ENCODE measurements at regions not wholly inside any gene's neighbourhood (a gene's known extent, or its start where the extent isn't known, plus 50 kb on each side); places are given as distances from the start of the nearest gene placed in this dataset.
A peak's percentile ranks its signal among the peaks of the same experiment; 100 is the strongest.

DNA sequence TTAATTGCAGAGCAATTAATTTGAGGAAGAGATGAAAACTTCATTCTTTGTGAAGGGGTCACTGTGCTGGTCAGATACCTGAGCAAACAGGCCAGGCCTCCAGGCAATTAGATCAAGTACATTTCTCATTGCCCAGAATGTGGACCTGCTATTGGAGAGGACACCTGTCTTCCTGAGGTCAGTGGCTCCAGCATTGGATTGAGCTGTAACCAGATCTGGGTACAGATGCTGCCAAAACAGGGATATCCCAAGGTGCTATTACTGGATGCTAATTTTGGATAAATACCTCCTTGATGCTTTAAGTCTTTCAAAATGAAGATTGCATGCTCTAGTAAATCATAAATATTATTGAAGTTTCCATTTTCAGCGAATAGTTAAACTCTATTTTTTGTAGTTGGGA lies 131.5 kb downstream of the FAM161A start:
- no peak for DNase-seq (ENCODE audit: low spot score)

DNA sequence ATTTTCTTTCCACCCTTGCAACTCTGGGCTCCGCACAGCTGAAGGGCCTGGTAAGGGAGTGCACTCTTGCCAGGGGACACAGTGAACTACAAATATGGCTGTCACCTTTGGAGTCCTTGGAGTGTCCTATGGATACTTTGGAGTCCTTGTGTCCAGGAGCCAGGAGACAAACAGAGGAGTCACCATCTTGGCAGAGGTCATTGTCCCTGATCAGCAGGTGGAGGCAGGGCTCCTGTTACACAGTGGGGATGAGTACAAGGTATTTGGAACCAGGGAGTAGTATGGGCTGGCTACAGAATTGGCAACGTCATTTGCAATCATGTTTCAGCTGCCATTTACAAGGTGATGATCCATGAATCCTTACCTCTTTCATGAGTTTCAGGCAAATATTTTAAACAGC lies 132.5 kb downstream of the FAM161A start:
- DNase-seq (ENCODE audit: low spot score): no peak

DNA sequence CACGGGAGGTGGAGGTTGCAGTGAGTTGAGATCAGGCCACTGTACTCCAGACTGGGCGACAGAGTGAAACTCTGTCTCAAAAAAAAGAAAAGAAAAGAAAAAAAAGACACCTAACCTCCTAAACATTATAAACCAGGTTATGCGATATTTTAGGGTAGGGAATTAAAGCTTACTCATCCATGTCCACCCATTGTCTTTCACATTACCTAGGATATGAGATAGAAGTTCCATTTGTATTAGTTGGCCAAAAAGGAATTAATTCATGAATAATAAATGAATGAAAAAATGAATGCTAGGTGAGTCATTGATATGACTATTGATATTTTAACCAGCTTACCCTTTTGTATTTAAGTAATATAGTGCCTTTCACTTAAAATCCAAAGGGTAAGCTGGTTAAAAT lies 132.9 kb downstream of the FAM161A start:
- DNase-seq (ENCODE audit: low spot score): no peak

DNA sequence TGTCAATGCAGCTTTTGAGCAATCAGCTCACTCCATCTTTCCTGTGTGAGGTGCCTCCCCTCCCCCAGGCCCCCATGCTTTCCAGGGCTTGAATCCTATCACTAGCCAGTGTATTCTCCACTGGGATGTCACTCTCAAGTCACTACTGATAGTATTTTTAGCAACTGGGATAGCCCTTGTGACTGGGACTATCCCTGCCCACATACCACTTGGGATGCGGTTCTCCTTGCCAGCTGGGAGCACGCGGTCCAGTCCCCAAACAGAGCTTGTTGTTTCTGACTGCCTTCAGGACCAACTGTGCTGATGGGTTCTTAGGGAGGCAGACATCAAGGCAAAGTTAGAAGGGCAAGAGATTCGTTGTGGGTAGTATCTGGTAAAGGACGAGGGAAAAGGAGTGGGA lies 134.9 kb downstream of the FAM161A start:
- no peak for DNase-seq (ENCODE audit: low spot score)

DNA sequence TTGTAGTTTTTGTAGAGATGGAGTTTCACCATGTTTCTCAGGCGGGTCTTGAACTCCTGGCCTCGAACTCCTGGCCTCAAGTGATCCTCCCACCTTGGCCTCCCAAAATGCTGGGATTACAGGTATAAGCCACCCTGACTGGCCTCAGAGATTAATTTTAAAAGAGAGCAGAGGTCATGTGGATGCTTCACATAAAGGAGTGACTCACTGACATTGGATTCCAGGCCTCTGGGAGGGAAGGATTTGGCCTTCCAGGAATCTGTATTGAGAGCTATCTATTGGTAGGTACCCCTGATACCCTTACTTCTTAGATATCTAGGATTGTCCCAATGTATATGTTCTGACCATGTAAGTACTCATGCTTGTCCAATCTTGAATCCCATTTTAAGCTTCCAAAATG lies 138.4 kb downstream of the FAM161A start:
- no peak for DNase-seq (ENCODE audit: low spot score)

DNA sequence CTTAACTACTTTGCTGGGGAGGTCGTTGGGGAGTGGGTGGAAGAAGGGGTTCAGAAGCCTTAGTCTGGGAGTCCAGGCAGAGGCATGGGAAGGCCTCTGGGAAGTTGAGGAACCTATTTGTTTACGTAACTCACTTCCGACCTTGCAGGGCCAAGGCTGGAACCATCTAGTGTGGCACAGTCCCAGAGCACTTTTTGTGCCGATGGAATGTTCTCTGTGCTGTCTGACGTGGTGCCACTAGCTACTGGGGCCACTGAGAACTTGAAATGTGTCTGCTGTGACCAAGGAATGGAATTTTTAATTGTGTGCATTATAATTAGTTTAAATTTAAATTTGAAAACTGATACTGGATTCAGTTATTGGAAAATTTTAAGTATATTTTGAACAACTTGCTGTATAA lies 139.7 kb downstream of the FAM161A start:
- DNase-seq (ENCODE audit: low spot score): no peak

DNA sequence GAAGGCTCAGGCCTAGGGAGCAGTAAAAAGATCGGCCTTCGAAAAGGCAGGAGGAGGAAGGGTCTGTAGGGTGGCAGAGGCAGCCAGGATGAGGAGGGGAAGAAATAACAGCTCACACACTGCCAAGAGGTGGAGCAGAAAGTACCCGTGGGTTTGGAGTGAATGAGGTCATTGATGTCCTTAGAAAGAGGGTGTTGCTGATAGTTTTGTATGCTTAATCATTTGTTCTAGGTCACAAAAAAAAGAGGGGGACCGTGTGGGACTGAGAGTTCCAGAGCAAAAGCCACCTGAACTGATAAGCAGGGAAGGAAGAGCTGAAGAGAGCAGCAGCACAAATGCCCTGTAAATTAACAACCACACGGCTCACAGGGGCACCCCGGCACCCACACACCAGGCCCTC lies 140.4 kb downstream of the FAM161A start:
- no peak for DNase-seq (ENCODE audit: low spot score)

DNA sequence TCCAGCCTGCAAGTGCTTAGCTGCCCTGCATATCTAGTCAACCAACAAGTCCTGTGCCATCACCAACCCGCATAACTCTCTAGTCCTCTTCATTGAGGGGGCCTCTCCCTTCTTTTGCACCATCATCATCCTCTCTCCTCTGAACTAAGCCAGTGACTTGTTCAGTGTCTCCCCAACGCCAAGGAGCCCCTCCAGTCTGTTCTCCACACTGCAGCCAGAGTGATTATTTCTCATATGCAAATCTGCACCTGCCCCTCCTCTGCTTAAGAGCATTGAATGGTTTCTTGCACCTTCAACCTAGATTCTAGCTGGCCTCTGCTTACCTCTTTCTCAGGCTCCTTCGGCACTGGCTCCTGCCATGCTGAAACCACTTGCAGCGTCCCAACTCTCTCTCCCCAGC lies 141.8 kb downstream of the FAM161A start:
- DNase-seq (ENCODE audit: low spot score): no peak

DNA sequence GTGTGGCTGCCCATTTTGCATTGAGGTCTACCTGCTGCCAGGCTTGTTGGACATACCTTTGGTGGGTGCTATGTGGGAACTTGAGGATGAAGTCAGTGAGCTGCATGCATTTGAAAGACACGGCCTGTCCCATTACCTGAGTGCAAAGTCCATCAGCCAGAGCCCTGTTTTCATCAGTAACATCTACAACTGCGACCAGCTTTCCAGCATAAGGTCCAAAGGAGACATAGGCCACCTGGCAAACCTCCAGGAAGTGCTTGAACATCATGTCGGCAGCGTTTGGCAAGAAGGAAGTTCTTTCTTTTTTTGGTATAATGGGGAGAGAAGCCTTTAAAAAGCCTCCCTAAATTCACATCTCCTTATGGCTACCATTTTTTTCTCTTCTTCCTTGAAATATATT lies 143.1 kb downstream of the FAM161A start:
- no peak for DNase-seq (ENCODE audit: low spot score)

DNA sequence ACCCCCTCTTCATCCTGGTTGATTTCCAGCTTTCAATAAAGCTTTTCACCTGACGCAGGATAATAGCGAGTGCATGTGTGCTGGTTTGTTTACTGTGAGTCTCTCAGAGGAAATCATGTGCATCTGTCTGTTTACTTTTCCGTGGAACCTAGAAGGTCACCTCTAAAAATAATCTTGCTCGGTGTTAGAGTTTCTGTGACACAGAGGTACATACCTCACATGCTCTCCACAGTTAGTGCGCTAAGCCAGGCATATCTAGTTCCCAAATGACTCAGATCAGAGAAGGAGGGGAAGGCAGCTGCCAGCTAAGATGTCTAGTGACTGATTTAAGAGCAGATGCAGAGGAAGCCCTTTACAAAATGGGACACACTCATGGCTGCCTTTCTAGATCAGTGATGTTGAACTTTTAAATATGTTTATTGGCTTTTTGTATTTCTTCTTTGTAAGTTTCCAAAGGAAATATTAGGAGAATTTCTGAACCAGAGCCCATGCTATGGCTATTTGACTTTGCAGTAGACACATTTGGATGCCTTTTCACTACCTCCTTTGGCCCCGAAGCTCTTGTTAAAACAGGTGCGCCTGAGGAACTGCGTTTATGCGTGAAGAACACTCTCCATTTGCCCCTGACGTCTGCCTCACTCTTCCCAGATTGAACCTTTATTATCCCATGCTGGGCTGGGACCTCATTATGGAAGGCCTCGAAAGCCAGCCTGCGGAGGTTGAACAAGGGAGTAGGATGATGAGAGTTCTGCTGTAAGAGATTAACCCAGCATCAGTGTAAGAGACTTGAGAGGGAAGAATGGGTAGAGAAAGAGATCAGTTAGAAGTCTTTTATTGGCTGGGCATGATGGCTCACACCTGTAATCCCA lies 145.6 kb downstream of the FAM161A start:
- DNase-seq (ENCODE audit: low spot score): no peak

DNA sequence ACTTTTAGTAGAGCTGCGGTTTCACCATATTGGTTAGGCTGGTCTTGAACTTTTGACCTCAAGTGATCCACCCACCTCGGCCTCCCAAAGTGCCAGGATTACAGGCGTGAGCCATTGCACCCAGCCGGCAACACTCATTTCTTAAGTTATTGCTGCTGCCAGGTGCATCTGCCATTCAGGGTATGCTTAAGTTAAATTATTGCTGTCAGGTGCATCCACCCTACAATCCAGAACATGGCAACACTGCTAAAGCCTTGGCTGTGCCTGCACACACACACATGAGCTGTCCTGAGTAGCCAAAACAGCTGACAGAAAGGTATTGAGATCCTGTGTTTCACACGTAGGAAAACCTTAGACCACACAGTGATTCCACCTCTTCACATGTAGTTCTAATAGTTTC lies 148.2 kb downstream of the FAM161A start:
- DNase-seq (ENCODE audit: low spot score): no peak

DNA sequence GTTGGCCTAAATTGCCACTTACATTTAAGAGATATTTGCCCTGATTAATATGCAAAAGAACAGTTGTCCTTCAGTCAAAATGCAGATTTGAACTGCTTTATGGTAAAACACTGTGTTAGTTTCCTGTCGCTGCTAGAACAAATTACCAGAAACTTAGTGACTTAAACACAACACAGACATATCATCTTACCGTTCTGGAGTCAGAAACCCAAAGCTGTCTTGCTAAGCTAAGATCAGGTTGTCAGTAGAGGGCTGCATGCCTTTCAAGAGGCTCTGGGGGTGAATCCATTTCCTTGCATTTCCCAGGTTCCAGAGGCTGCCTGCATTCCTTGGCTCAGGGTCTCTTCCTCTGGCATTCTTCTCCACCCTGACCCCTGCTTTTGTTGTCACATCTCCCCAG lies 149.5 kb downstream of the FAM161A start:
- DNase-seq (ENCODE audit: low spot score): no peak

DNA sequence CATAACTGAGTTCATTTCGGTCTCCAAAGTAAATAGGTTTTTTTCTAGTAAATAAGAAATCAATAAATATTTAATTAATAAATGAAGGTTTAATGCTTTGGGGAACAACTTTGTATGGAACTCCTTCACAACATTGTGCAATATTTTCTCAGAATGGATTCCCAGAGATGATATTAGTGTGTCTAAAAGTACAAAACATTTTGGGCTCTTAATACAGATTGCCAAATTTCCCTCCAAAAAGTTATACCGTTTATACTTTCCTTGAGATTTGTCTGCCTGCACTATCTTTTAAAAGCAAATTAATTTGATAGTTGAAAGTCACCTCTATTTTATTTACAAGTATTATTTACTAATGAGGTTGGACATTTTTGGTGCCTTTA lies 151.8 kb downstream of the FAM161A start:
- no peak for DNase-seq (ENCODE audit: low spot score)

DNA sequence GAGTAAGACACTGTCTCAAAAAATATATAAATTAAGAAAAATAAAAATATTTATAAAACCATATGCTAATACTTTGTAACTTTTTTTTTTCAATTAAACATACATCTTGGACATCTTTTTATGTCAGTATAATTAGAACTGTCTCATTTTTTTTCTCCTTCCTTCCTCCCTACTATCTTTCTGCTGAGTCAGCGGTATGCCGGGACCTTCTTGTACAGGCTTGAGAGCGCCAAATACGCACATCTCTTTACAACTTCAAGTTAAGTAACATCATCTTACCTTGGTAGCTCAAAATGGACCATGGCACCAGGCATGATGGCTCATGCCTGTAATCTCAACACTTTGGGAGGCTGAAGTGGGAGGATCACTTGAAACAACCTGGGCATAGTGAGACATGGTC lies 153.4 kb downstream of the FAM161A start:
- DNase-seq (ENCODE audit: low spot score): no peak

DNA sequence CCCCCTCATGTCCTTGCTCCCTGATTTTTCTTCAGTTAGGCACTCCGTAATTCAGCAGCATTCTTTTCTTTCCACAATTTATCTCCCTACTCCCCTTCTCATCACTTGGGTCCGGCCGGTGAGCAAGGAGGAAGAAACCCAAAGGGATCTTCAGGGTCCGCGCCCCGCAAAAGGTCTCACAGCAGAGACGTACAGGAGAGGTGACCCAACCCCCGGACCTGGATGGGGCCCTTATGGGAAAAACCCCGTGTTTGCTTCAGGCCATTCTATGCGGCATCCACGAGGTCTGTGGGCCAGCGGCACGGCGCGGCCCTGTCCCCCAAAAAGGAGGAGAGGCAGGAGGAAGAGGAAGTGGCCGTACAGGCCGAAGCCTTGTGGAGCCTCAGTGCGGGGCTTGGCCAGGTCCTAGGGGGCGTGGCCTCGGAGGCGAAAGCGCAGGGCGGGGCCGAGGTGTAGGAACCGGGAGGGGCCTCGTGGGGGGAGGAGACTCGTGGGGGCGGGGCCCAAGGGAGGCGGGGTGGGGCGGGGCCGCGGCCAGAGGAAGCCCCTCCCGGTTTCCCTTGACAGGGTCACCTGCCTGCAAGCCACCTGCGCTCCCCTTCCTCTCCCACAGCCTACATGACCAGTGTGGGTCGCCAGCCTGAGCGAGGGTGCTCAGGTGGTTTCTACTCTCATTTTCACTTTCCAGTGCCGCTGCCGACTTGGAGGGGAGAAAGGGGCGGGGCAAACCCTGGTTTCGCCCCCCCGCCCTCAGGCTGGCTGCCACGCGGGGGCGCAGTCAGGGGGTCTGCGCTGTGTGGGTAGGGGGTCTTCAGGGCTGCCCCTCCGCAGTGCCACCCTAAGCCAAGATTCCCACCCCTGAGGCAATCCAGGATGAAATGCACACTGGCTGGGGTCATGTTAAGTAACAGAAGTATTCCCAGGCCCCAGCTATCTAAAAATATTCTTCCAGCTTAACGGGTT lies 156.4 kb upstream of the XPO1 start:
- peak; percentile 68 for DNase-seq (ENCODE audit: low spot score)

DNA sequence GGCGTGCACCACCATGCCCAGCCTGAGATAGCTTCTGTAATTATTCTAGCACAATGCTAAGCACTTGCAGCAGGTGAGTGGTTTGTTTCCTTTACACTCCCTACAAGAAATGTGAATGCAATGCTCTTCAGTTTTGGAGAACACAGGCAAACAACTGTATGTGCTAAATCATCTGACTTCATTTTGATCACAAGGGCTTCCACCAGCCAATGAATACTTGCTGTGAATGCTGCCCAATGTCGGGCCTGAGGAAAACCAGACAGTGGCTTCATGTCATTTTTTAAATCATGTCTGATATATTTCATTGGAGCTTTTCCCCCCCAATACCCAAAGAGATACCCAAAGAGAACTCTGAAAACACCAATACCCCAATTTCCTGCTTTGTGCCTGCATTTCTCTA lies 155.6 kb upstream of the XPO1 start:
- no peak for DNase-seq (ENCODE audit: low spot score)

DNA sequence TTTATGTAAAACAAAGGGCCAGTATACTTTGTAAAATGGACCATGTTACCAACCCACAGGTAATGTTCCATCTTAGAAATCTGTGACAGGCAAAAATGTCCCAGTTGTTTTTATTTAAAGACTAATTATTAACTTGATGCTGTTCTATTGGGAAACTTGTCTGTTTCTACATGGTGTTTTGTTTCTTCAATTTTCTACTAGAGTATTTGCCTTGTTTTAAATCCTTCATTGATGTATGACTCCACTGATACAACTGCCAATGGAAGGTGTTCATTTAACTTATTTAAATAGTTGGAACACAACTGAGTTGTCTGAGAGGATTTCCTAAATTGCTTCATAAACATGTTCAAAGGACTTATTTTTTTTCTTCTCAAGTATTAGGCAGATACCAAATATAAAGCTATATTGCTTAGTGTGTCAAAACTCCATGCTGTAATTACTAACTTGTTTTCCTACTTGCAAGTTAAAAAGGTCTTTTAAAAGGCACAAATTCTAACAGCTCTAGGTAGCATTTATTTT lies 152.0 kb upstream of the XPO1 start:
- DNase-seq (ENCODE audit: low spot score): no peak

DNA sequence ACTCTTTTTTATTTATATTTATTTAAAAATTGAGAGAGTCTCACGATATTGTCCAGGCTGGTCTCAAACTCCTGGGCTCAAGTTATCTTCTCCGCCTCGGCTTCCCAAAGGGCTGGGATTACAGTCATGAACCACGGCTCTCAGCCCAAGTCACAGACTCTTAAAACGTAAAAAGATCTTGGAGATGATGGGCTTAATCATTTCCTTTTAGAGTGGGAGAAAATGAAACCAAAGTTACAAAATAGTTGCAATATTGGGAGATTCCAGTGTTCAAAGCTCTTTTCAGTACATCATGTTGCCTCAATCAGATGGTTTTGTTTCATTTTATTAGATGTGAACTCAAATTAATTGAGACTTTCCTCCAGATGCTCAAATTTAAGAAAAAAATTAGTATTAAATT lies 151.4 kb upstream of the XPO1 start:
- no peak for DNase-seq (ENCODE audit: low spot score)

DNA sequence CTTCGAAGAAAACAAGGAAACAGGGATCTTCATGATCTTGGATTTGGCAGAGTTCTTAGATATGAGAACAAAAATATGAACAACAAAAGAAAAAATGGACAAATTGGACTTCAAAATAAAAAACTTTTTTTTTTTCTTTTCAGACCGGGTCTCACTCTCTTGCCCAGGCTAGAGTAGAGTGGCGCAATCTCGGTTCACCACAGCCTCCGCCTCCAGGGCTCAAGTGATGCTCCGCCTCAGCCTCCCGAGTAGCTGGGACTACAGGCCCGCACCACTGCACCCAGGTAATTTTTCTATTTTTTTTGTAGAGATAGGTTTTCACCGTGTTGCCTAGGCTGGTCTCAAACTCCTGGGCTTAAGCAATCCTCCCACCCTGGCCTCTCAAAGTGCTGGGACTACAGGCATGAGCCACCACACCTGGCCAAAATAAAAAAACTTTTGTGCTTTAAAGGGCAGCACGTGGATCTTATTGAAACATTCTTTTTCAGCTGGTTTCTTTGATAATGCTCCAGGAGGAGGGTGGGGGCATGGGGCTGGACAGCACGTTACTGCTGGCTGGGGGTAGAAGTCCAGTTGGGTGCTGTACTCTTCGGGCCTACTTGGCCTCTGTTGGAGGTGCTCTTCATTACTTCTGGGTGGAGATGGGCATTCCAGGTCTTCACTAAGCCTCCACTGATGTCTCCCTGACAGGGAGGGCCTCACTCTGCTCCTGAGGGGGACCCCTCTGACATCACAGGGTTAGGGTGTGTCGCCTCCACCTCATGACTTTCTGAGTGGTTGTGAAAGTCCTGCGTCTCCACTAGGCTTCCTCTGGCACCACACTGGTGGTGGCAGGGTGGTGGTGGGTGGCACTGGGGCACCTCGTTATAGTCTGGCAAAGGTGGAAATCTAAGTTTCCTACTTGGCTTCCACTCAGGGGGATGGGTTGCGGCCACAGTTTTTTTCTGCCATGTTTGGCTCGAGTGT lies 150.5 kb upstream of the XPO1 start:
- no peak for DNase-seq (ENCODE audit: low spot score)

DNA sequence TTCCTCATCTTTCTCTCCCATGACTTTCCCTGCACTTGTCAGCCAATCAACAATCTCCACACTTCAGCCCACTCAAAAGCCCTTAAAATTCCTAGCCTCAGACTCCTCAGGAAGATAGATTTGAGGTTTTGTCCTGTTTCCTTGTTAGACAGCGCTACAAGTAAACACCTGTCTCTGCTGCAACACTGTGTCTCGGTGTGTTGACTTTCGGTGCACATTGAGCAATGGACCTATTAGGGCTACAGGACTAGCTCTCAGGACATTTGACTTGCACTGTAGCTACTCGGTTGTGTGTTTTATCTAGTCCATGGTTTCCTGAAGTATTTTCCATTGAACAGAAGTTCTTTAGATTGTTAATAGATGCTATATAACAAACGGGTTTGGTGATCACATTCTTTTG lies 140.9 kb upstream of the XPO1 start:
- DNase-seq (ENCODE audit: low spot score): no peak

DNA sequence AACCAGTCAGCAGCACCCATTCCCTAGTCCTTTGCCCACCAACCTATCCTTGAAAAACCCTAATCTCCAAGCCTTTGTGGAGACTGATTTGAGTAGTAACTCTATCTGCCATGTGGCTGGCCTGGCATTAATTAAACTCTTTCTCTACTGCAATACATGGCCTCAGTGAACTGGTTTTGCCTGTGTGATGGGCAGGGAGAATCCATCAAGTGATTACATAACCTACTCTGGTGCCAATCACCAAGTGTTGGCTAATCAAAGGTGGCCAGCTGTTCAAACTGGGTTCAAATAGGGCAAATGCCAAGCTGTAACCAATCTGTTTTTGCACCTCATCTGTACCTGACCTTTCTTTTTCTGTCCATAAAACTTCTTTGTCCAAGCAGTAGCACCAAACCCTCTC lies 139.8 kb upstream of the XPO1 start:
- DNase-seq (ENCODE audit: low spot score): no peak

DNA sequence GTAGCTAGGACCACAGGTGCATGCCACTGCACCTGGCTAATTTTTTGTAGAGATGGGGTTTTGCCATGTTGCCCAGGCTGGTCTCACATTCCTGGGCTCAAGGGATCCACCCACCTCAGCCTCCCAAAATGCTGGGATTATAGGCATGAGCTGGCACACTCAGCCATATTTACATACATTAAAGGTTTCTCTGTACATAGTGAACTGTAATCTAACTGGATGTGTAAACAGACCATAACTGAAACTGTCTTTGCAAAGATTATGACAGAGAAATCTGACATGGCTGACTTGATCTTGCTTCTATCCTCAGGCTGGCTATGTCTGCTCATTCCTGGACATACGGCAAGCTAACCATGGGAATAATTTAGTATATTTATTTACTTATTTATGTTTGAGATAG lies 139.2 kb upstream of the XPO1 start:
- no peak for DNase-seq (ENCODE audit: low spot score)

All from COLO829 (cell line).